Trophoblast cell (in vitro differentiated cells and primary cell): ENCODE measurements at regions not wholly inside any gene's neighbourhood (a gene's known extent, or its start where the extent isn't known, plus 50 kb on each side); places are given as distances from the start of the nearest gene placed in this dataset.

Experiments used
- DNase-seq, 2 donors: peaks; one replicate each; pipeline ENCODE4 v3.0.0-alpha.2; 2016
- H2AFZ ChIP-seq: 2 replicates; pipeline ENCODE4 v1.6.1; 2013; ENCODE audit warnings: low read length, moderate library complexity, mild to moderate bottlenecking; ENCODE audit not compliant: insufficient read depth, poor library complexity
- H2AK5ac ChIP-seq: 2 replicates; pipeline ENCODE4 v1.6.1; 2013; ENCODE audit warnings: mild to moderate bottlenecking, low read length
- H2BK120ac ChIP-seq: 2 replicates; pipeline ENCODE4 v1.6.1; 2013; ENCODE audit warnings: low read length, mild to moderate bottlenecking, moderate library complexity; ENCODE audit not compliant: insufficient read depth, poor library complexity
- H2BK12ac ChIP-seq: 2 replicates; pipeline ENCODE4 v1.6.1; 2013; ENCODE audit warnings: mild to moderate bottlenecking, low read length, moderate library complexity
- H2BK5ac ChIP-seq: 2 replicates; pipeline ENCODE4 v1.6.1; 2013; ENCODE audit warnings: low read length, low read depth, moderate library complexity, mild to moderate bottlenecking; ENCODE audit not compliant: poor library complexity
- H3K14ac ChIP-seq: 2 replicates; pipeline ENCODE4 v1.6.1; 2013; ENCODE audit warnings: mild to moderate bottlenecking, low read length
- H3K18ac ChIP-seq: 2 replicates; pipeline ENCODE4 v1.6.1; 2013; ENCODE audit warnings: mild to moderate bottlenecking, low read length
- H3K23ac ChIP-seq: 2 replicates; pipeline ENCODE4 v1.6.1; 2013; ENCODE audit warnings: low read length
- H3K27ac ChIP-seq: 2 replicates; pipeline ENCODE4 v1.5.1; 2013; ENCODE audit warnings: low read depth, mild to moderate bottlenecking, inconsistent platforms, low read length, moderate library complexity
- H3K27me3 ChIP-seq: 2 replicates; pipeline ENCODE4 v1.6.1; 2013; ENCODE audit warnings: inconsistent platforms, mild to moderate bottlenecking, low read length, moderate library complexity; ENCODE audit not compliant: insufficient read depth
- H3K36me3 ChIP-seq, 2 experiments: 1 replicate in 1 of 2; 2 replicates in 1 of 2; pipeline ENCODE4 v1.6.1; 2013; ENCODE audit warnings: low read length in 2 of 2, mild to moderate bottlenecking in 2 of 2, moderate library complexity in 1 of 2; ENCODE audit not compliant: insufficient read depth in 2 of 2, control insufficient read depth in 1 of 2
- H3K4ac ChIP-seq: 2 replicates; pipeline ENCODE4 v1.6.1; 2013; ENCODE audit warnings: low read depth, mild to moderate bottlenecking, low read length, moderate library complexity
- H3K4me1 ChIP-seq, 2 experiments: 1 replicate in 1 of 2; 2 replicates in 1 of 2; pipeline ENCODE4 v1.6.1; 2013; ENCODE audit warnings: low read length in 2 of 2, mild to moderate bottlenecking in 2 of 2, moderate library complexity in 1 of 2; ENCODE audit not compliant: insufficient read depth in 2 of 2, control insufficient read depth in 1 of 2
- H3K4me2 ChIP-seq: 2 replicates; pipeline ENCODE4 v1.6.1; 2013; ENCODE audit warnings: inconsistent platforms, mild to moderate bottlenecking, low read length, moderate library complexity
- H3K4me3 ChIP-seq: 2 replicates; pipeline ENCODE4 v1.5.1; 2013; ENCODE audit warnings: mild to moderate bottlenecking, low read depth, low read length, inconsistent platforms
- H3K79me1 ChIP-seq: one replicate; pipeline ENCODE4 v1.6.1; 2013; ENCODE audit warnings: low read length
- H3K79me2 ChIP-seq: 2 replicates; pipeline ENCODE4 v1.6.1; 2013; ENCODE audit warnings: low read length, mild to moderate bottlenecking; ENCODE audit not compliant: control insufficient read depth, insufficient read depth, poor library complexity
- H3K9ac ChIP-seq: 2 replicates; pipeline ENCODE4 v1.6.1; 2013; ENCODE audit warnings: mild to moderate bottlenecking, low read length
- H3K9me3 ChIP-seq: 2 replicates; pipeline ENCODE4 v1.6.1; 2013; ENCODE audit warnings: low read depth, mild to moderate bottlenecking, control low read depth, inconsistent platforms, low read length; ENCODE audit not compliant: insufficient read depth
- H4K12ac ChIP-seq: 2 replicates; pipeline ENCODE4 v1.6.1; 2013; ENCODE audit warnings: low read depth, mild to moderate bottlenecking, low read length, moderate library complexity
- H4K8ac ChIP-seq: 2 replicates; pipeline ENCODE4 v1.6.1; 2013; ENCODE audit warnings: low read depth, mild to moderate bottlenecking, low read length, moderate library complexity
- H4K91ac ChIP-seq: one replicate; pipeline ENCODE4 v1.6.1; 2013; ENCODE audit warnings: low read depth, mild to moderate bottlenecking, low read length, moderate library complexity
- WGBS: extraction: QIAGEN DNeasy Blood & Tissue Kit; methylation state at CpG from one replicate; pipeline ENCODE4 v1.1.7; 2013; ENCODE audit warnings: missing lambda C conversion rate; ENCODE audit not compliant: insufficient read length, insufficient coverage; ENCODE audit errors: extremely low coverage; 5-methylcytosine and 5-hydroxymethylcytosine counted together

DNA sequence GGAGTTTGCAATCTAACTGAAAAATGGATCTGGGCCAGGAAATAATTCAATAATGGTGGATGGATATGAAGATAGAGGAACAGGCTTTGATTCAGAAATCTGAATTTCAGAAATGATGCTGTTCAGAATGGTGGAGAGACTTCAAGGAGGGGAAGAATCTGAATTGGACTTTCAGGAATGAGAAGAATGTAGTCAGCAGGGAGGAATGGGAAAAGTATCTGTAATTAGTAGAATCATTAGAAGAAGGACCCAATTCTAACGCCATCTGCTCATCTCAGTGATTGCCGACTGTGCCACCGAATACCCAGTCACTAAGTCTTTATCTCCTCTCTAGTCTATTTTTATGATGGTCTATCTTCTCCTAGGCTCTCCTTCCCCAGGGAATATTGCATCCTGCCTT is 363.2 kb downstream of the GALC start:
- no CpG with 5 or more reads among the region's 3 CpGs for WGBS
- Histone ChIP-seq H3K18ac (no peak overlapping the region), H3K4ac (no peak overlapping the region), H3K14ac (no peak overlapping the region), H3K4me3 (no peak overlapping the region), H2BK120ac (no peak overlapping the region), H3K9ac (no peak overlapping the region), H3K4me2 (no peak overlapping the region), H3K23ac (no peak overlapping the region), H3K27ac (no peak overlapping the region), H3K36me3 (no peaks in the 10 kb centered on the region), H3K27me3 (no peaks in the 10 kb centered on the region), H3K79me1 (no peaks in the 10 kb centered on the region), H2AK5ac (no peak overlapping the region), H3K79me2 (no peaks in the 10 kb centered on the region), H3K9me3 (no peaks in the 10 kb centered on the region), H2BK12ac (no peak overlapping the region), H4K91ac (no peak overlapping the region), H3K4me1 (peaks cover 0 to 7% of the 10 kb centered on the region in 2 experiments), H4K8ac (no peak overlapping the region), H2BK5ac (no peak overlapping the region), H4K12ac (no peak overlapping the region), H2AFZ (no peak overlapping the region)
- DNase-seq = no peak

GRCh38 chr14:87628780-87629179 is 364.2 kb downstream of the GALC start:
- H3K79me1 ChIP-seq = no peaks in the 10 kb centered on the region
- H4K8ac ChIP-seq = no peak overlapping the region
- H2BK5ac ChIP-seq = no peak overlapping the region
- H3K36me3 ChIP-seq = no peaks in the 10 kb centered on the region
- H2AK5ac ChIP-seq = no peak overlapping the region
- H3K23ac ChIP-seq = no peak overlapping the region
- no peak overlapping the region for H3K4ac ChIP-seq
- no peak overlapping the region for H2BK12ac ChIP-seq
- H3K18ac ChIP-seq = no peak overlapping the region
- H4K12ac ChIP-seq = no peak overlapping the region
- H2BK120ac ChIP-seq = no peak overlapping the region
- no peak overlapping the region for H3K27ac ChIP-seq
- no peaks in the 10 kb centered on the region for H3K27me3 ChIP-seq
- no peak overlapping the region for H3K4me2 ChIP-seq
- H2AFZ ChIP-seq = no peak overlapping the region
- H3K9ac ChIP-seq = no peak overlapping the region
- H3K4me3 ChIP-seq = no peak overlapping the region
- H3K79me2 ChIP-seq = no peaks in the 10 kb centered on the region
- no peaks in the 10 kb centered on the region for H3K9me3 ChIP-seq
- peaks cover 0 to 7% of the 10 kb centered on the region in 2 experiments for H3K4me1 ChIP-seq
- H3K14ac ChIP-seq = no peak overlapping the region
- whole genome bisulfite sequencing = no CpG with 5 or more reads among the region's 3 CpGs
- DNase-seq = no peak
- H4K91ac ChIP-seq = no peak overlapping the region

DNA sequence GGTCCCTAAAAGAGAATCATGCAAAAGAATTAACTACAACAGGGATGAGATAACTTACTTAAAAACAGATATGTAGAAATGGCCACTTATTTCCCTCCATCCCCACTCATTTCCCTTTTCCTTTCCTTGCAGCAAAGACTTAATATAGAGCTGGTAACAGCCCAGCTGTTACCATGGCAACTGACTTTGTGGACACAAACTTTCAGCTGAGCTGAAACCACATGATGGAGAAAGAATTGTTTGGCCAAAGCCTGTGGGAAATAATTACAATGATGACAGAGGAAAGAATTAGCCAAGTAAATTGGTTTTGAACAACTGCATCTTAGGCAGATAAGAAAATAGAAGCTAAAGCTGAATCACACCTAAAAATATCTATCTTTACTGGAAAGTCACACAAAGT is 364.9 kb downstream of the GALC start:
- no peak overlapping the region for H3K27ac ChIP-seq
- no peak overlapping the region for H2AK5ac ChIP-seq
- H4K91ac ChIP-seq = no peak overlapping the region

GRCh38 chr14:87626266-87626665 is 366.7 kb downstream of the GALC start:
- H3K27me3 ChIP-seq = no peaks in the 10 kb centered on the region
- DNase-seq = no peak
- no peak overlapping the region for H3K4ac ChIP-seq
- no peak overlapping the region for H3K18ac ChIP-seq
- no peak overlapping the region for H3K4me3 ChIP-seq
- H3K4me1 ChIP-seq = peaks cover 0 to 6% of the 10 kb centered on the region in 2 experiments
- no peak overlapping the region for H4K12ac ChIP-seq
- H3K4me2 ChIP-seq = no peak overlapping the region
- H3K79me1 ChIP-seq = no peaks in the 10 kb centered on the region
- no peak overlapping the region for H2AK5ac ChIP-seq
- H3K9ac ChIP-seq = no peak overlapping the region
- no peak overlapping the region for H3K27ac ChIP-seq
- H4K8ac ChIP-seq = no peak overlapping the region
- H4K91ac ChIP-seq = no peak overlapping the region
- no peak overlapping the region for H2BK120ac ChIP-seq
- no peak overlapping the region for H2BK5ac ChIP-seq
- H2BK12ac ChIP-seq = no peak overlapping the region
- no peak overlapping the region for H3K23ac ChIP-seq
- no peaks in the 10 kb centered on the region for H3K79me2 ChIP-seq
- H2AFZ ChIP-seq = no peak overlapping the region
- no peak overlapping the region for H3K14ac ChIP-seq
- no peaks in the 10 kb centered on the region for H3K36me3 ChIP-seq
- peaks cover under 1% of the 10 kb centered on the region for H3K9me3 ChIP-seq

More for the DNA sequence above, 364.9 kb downstream of the GALC start:
- H3K9ac ChIP-seq = no peak overlapping the region
- no peak overlapping the region for H4K12ac ChIP-seq
- H2AFZ ChIP-seq = no peak overlapping the region
- no peak overlapping the region for H3K18ac ChIP-seq
- DNase-seq = peak; percentile 7 to 27
- no peak overlapping the region for H3K4me2 ChIP-seq
- no peaks in the 10 kb centered on the region for H3K79me2 ChIP-seq
- no peaks in the 10 kb centered on the region for H3K79me1 ChIP-seq
- no peaks in the 10 kb centered on the region for H3K36me3 ChIP-seq
- H3K27me3 ChIP-seq = no peaks in the 10 kb centered on the region
- peaks cover 0 to 7% of the 10 kb centered on the region in 2 experiments for H3K4me1 ChIP-seq
- H2BK120ac ChIP-seq = no peak overlapping the region
- H3K23ac ChIP-seq = no peak overlapping the region
- H3K14ac ChIP-seq = no peak overlapping the region
- H2BK12ac ChIP-seq = no peak overlapping the region
- no peak overlapping the region for H3K4me3 ChIP-seq
- no peaks in the 10 kb centered on the region for H3K9me3 ChIP-seq
- no peak overlapping the region for H4K8ac ChIP-seq
- no peak overlapping the region for H3K4ac ChIP-seq
- no peak overlapping the region for H2BK5ac ChIP-seq
